Middle frontal gyrus (tissue), 1 donor: ENCODE measurements at regions not wholly inside any gene's neighbourhood (a gene's known extent, or its start where the extent isn't known, plus 50 kb on each side); places are given as distances from the start of the nearest gene placed in this dataset.

Experiments used
- DNase-seq: peaks from one replicate; pipeline ENCODE4 v3.0.0-alpha.2; 2015; ENCODE audit warnings: low spot score; ENCODE audit errors: extremely low spot score

DNA sequence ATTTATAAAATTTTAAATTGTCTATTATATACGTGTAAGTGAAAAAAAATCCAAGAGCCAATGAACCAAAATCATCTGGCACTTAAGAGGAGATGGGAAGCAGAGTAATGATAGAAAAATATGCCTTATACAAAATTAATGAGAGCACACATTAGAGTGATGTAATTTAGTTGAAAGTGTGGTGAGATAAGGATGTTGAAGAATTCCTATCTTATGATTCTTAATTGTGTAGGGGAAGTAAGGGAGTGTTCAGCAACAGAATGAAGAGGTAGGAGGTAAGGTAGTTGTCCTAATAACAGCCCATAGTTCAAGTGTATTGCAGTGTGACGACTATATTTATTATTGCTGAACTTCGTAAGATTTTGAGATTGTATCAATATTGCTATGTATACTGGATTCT, 843.4 kb upstream of the FLRT2 start:
- no peak for DNase-seq

GRCh38 chr14:84688297-84689025, 841.5 kb upstream of the FLRT2 start:
- DNase-seq, result no peak

DNA sequence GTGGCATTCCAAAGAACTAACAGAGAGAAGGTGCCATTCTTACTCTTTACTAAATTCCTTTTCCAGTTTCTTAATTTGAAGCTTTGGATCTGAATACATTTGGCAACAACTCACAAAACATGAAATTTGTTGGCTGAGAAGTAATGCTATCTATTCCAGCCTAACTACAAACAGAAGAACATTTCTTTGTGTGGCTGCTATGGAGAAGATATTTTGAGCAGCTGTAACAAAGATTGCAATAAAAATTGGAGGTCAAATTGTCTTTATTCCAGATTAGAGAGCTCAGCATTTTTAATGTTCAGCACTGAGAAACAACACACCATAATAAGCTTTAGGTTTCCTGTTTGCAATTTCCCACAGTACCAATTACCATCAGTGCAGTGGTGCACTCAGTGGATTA, 835.8 kb upstream of the FLRT2 start:
- no peak for DNase-seq

DNA sequence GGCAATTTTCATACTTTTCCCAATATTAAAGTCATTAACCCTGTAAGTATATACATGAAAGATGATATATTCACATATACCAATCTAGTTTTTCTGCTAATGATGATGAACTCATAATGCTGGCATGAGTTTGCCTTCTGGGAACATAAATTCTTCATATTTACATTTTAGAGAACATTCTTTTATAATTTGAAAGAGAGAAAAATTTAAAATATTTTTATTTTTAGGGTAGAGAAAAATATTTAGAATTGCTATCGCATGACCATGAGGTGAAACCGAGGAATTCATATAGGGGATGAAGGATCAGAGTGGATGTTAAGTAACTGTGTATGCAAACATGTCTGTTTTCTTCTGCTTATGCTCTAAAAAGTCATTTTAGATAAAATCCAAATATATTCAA, 825.3 kb upstream of the FLRT2 start:
- DNase-seq, result no peak

DNA sequence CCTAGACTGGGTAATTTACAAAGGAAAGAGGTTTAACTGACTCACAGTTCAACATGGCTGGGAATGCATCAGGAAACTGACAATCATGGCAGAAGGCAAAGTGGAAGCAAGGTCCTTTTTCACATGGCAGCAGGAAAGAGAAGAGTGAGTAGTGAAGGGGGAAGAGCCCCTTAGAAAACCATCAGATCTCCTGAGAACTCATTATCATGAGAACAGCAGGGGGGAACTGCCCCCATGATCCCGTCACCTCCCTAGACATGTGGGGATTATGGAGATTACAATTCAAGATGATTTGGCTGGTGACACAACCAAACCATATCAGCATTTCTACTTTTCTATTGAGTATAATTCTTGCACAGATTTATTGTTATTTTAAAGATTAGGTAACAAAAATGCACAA, 822.1 kb upstream of the FLRT2 start:
- no peak for DNase-seq

DNA sequence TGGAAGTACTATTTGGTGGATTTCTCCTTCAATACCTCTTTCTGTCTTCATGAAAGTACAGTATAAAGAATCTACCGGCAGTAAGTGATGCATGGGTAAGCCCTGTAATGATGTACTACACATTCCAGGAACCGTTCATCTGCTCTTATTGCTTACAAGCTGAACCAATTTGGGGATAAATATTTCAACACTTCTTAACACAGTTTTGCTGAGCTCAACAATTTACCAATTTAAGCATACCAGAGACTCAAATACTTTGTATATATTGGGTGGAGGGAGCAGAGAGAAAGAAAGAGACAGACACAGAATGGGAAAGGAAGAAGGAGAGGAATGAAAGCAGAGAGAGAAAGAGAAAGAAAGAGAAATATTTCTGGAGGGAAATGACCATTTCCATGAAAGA, 821.1 kb upstream of the FLRT2 start:
- no peak for DNase-seq

DNA sequence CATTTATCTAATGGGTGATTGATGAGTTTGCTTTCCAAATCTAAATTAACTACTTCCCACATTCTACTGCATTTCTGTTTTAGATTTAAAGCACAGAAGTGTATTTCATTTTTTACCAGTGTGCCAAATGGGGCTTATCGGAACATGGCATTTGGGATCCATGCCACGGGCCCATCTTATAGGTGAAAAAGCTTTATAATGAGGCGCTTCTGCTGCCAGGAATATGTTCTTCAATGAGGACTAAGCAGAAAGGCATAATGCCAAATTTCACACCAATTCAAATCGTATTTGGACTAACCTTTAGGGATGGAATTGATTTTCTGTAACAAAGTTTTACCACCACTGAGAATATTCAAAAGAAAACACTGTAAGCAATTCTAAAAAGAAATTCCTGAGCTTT, 803.5 kb upstream of the FLRT2 start:
- DNase-seq, result no peak

- no peak for DNase-seq
These were observed 780.6 kb upstream of the FLRT2 start for GRCh38 chr14:84749191-84749955.

GRCh38 chr14:84750284-84750683, 779.7 kb upstream of the FLRT2 start:
- no peak for DNase-seq

DNA sequence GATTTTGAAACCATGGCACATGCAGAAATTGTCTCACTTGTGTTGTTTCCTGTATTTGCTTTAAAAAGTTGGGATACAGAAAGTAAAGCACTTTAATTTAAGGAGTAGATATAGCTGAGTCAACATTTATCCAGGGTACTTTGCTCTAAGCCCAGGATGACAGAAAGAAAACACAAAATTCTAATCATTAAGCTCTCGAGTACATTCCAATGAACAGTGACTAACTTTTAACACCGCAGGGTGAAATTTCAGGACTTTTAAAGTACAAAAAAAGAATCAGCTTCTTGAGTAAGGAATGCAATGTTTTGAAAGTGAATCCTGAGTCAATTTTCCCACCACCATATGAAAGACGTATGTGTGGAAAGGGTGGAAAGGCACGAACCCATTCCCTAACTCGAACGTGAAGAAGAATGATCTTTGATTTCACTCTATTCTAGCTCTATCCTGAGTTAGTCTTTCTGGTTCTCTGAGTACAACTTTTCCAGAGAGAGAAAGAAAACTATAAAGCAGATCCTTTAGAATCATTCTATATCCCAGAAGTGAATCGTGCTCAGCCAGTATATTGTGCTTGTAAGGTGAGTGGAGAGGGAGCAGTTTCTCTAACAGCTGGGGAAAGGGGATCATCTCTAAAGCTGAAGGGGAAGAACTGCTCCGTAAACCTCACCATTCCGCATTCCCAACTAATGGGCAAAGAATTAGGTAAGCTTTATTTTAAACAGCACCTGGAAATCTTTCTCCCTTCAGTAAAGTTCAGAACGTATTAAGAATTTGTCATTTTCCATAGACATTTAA, 779.0 kb upstream of the FLRT2 start:
- no peak for DNase-seq

GRCh38 chr14:84751745-84752144, 778.2 kb upstream of the FLRT2 start:
- no peak for DNase-seq

DNA sequence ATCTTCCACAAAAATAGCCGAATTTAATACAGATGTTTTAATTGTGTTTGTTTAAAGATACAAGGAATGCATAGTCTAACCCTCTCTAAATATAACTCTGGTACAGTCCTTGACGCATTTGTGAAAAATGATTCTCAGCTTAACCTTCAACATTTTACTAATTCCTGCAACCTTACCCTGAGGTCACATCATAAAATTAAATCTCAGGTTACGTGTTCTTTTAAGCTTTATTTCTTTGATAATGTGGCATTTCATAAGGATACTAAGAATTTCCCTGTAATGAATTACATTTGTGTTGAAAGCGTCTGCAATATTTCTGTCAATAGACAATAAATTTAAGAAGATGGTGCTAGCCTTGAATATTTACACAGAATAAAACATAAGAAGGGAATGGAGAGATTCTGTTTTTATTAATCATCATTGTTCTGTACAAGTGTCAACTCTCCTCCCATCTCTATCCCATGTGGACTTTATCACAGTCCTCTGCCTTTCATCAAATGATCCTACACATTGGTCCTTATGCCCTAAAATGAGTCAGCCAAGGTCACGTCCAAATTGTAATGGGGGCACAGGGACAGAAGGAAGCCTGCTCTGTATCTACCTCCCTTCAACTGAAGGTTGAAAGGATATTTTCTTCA, 769.3 kb upstream of the FLRT2 start:
- DNase-seq, result no peak

DNA sequence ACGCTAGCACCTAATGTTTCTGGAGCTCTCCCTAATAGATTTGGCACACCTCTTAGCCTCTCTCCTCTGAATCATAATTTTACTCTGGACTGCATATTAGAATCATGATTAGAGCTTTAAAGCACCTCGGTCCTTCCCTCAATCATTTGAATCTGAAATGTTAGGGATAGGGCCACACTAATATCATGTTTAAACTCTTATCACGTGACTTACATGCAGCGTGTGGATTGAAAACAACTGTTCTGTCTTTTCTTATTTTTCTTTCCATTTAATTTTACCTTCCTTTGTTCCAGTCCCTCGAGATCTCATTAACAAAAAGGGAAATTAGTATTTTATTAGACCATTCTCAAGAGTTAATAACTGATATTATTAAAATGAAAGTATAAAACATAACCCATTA, 762.5 kb upstream of the FLRT2 start:
- DNase-seq, result no peak

DNA sequence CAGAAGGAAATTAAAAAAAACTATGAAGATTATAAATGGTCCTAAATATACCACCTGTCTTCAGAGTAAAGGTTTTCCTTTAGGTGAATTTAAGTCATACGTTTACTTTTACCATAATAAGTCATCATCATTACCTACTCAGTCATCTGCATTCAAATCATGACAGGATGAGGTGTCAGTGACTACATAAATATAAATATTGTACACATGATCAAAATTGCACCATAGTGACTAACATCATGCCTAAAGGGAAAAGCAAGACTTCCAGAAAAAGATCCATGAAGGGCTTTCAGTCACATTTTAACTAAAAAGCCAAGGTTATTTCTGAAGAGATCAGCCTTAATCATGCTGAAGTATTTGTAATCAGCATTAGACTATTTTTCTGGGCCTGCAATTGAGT, 759.9 kb upstream of the FLRT2 start:
- no peak for DNase-seq

DNA sequence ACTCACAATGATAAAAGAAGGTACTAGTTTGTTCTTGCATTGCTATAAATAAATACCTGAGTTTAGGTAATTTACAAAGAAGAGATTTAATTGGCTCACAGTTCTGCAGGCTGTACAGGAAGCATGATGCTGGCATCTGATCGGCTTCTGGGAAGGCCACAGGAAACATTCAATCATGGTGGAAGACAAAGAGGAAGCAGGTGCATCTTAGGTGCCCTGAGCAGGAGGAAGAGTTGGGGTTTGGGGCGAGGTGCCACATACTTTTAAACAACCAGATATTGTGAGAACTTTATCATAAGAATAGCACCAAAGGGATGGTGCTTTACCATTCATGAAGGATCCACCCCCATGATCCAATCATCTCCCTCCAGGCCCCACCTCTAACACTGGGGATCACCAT, 752.6 kb upstream of the FLRT2 start:
- no peak for DNase-seq

GRCh38 chr14:84782902-84783301, 747.0 kb upstream of the FLRT2 start:
- DNase-seq, result no peak

GRCh38 chr14:84783511-84783910, 746.4 kb upstream of the FLRT2 start:
- DNase-seq, result no peak

- no peak for DNase-seq
These were observed 743.9 kb upstream of the FLRT2 start for GRCh38 chr14:84785996-84786395.

GRCh38 chr14:84789012-84789411, 740.9 kb upstream of the FLRT2 start:
- DNase-seq, result no peak

GRCh38 chr14:84792722-84793410, 737.1 kb upstream of the FLRT2 start:
- no peak for DNase-seq

DNA sequence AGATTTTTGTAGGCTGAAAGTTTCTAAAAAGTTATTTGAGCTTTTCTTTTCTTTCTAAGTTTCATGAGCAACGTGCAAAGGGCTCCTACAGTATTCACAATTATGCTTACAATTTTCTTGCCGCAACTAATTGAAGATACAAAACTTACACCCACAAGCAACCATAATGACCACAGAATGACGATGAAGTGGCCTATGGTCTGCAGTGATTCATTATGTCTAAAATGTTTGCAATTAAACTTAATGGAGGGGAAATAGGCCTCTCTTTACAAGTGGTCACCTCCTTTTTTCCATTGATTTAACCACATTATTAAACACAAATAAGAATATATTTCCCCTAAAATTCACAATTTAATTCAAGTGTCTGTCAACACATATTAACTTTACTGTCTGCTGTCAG, 732.6 kb upstream of the FLRT2 start:
- no peak for DNase-seq
